ENCODE measurements at regions not wholly inside any gene's neighbourhood (a gene's known extent, or its start where the extent isn't known, plus 50 kb on each side); places are given as distances from the start of the nearest gene placed in this dataset.
A peak's percentile ranks its signal among the peaks of the same experiment; 100 is the strongest.

DNA sequence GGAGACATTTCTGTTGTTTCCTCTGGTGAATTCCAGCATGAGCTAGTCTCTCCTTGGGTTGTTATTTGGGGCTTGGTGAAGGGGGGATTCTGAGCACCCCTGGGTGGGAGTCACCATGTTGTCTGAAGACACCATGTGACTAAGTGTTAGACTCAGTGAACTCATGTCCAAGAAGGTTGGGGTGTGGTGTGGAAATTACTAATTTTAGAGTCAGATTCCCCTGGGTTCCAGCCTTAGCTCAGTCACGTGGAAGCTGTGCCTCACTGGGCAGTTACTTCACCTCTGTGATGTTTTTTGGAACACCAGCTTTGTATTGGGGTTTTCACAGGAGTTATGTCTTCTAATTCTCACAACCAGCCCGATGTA lies 171.5 kb downstream of the RPLP1 start:
- ATAC-seq (no peak), DNase-seq (peak in 1 of 2 donors; percentile 1)
- TF ChIP-seq, protein P1, sequence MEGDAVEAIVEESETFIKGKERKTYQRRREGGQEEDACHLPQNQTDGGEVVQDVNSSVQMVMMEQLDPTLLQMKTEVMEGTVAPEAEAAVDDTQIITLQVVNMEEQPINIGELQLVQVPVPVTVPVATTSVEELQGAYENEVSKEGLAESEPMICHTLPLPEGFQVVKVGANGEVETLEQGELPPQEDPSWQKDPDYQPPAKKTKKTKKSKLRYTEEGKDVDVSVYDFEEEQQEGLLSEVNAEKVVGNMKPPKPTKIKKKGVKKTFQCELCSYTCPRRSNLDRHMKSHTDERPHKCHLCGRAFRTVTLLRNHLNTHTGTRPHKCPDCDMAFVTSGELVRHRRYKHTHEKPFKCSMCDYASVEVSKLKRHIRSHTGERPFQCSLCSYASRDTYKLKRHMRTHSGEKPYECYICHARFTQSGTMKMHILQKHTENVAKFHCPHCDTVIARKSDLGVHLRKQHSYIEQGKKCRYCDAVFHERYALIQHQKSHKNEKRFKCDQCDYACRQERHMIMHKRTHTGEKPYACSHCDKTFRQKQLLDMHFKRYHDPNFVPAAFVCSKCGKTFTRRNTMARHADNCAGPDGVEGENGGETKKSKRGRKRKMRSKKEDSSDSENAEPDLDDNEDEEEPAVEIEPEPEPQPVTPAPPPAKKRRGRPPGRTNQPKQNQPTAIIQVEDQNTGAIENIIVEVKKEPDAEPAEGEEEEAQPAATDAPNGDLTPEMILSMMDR (IDR thresholded peaks at IDR 0.05), result no peak
- H3K27ac ChIP-seq, result no peak overlapping the region
- intact Hi-C loops (cut with DNase I), result no loop called here
- 34 to 48% methylated on average over 2 of the region's 2 CpGs for WGBS, 2 donors
- no peaks in the 10 kb centered on the region for H3K9me3 ChIP-seq
- no peaks in the 10 kb centered on the region for H3K36me3 ChIP-seq
- H3K4me1 ChIP-seq, result peaks cover 0 to 6% (median 0%) of the 10 kb centered on the region in 9 donors
- H3K4me3 ChIP-seq, result no peak overlapping the region
- H3K27me3 ChIP-seq, result peaks cover 0 to 29% (median 9%) of the 10 kb centered on the region in 7 donors

DNA sequence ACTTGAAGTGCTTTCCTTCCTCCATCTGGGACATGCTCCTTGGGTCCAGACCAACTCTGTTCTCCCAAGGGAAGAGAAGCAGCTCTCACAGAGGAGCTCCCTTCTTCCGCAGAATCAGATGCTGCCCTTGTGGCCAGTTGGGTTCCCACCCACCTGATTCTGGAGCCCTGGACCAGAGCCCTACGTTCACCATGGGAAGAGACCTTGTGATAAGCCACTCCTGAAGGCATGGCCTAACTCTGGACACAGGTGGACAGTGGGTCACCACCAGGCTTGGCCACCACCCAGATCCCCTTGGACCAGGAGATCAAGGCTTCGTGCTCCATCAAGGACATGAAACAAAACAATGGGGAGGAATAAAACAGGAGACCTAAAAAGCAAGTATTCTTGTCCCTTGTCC lies 172.2 kb downstream of the RPLP1 start:
- intact Hi-C loops (cut with DNase I), result no loop called here
- Histone ChIP-seq H3K27ac (no peak overlapping the region), H3K4me1 (peaks cover 0 to 6% (median 0%) of the 10 kb centered on the region in 9 donors), H3K27me3 (peaks cover 0 to 33% (median 10%) of the 10 kb centered on the region in 7 donors), H3K4me3 (no peak overlapping the region), H3K9me3 (no peaks in the 10 kb centered on the region), H3K36me3 (no peaks in the 10 kb centered on the region)
- TF ChIP-seq, protein P1 (IDR thresholded peaks at IDR 0.05), result no peak
- DNase-seq (peak in 1 of 2 donors; percentile 1), ATAC-seq (no peak)
- 83 to 84% methylated on average over 3 of the region's 3 CpGs for WGBS, 2 donors

GRCh38 chr15:69625328-69625727 lies 172.7 kb downstream of the RPLP1 start:
- Histone ChIP-seq H3K27ac (no peak overlapping the region), H3K4me1 (peaks cover 0 to 6% (median 0%) of the 10 kb centered on the region in 9 donors), H3K9me3 (no peaks in the 10 kb centered on the region), H3K36me3 (no peaks in the 10 kb centered on the region), H3K4me3 (no peak overlapping the region), H3K27me3 (peaks cover 0 to 33% (median 10%) of the 10 kb centered on the region in 7 donors)
- TF ChIP-seq, protein P1 (IDR thresholded peaks at IDR 0.05), result no peak
- intact Hi-C loops (cut with DNase I), result no loop called here
- ATAC-seq (no peak), DNase-seq (no peak)
- WGBS, 2 donors, result 29 to 34% methylated on average over 2 of the region's 2 CpGs

DNA sequence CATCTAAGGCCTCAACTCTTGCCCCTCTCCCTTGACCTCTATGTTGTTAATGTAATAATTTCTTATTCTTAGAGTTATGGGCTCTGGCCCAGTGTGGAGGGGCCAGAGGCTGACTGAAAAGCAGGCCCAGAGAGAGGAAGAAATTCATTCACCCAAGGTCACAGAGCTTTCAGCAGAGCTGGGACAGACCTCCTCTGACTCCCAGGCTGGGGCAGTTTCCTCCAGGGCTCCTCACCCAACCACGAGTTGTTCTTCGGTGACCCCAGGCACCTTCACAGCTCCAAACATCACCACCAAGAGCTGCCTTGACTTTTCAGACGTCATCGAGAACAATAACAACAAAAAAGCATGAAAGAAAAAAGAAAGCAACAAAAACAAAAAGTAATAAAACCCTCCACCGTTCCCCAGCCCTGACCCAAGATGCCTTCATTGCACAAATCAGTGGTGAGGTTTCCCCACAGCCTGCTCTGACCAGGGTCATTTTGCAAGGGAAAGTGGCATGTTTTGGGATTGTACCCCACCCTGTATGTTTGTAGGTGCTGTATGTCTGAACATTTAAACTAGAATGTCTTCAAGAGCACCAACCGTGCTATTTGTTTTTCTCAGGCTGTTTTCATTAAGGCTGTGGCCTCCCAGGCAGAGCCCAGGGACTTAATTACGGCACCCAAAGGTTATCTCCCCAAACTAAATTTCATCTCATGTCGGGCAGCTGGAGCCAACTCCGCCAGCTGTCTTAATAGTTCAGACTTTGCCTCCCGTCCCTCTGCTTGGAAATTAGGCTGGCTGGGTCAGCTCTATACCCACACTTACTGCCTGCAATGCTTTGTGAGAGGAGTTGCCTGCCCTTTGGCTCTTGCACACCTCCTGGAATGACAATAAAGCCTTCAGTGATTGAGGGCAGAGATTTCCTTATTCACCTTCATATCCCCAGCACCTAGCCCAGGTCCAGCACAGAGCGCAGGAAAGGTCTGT lies 173.8 kb downstream of the RPLP1 start:
- no peaks in the 10 kb centered on the region for H3K36me3 ChIP-seq
- peaks cover 0 to 43% (median 10%) of the 10 kb centered on the region in 7 donors for H3K27me3 ChIP-seq
- DNase-seq, result no peak
- H3K9me3 ChIP-seq, result no peaks in the 10 kb centered on the region
- no peak overlapping the region for H3K27ac ChIP-seq
- intact Hi-C loops (cut with DNase I), result loop anchor here in 1 of 10 donors (1.0 kb wide), 1 partner anchor 32 kb away; no protein-coding TSS in a partner anchor
- no peak for ATAC-seq
- 76 to 84% methylated on average over 11 of the region's 11 CpGs for WGBS, 2 donors
- H3K4me1 ChIP-seq, result peaks cover 0 to 6% (median 0%) of the 10 kb centered on the region in 9 donors
- TF ChIP-seq, protein P1 (IDR thresholded peaks at IDR 0.05), result no peak
- H3K4me3 ChIP-seq, result no peak overlapping the region

Measured in heart right ventricle (tissue), 16 donors.